LNCaP clone FGC (cell line): ENCODE measurements at regions not wholly inside any gene's neighbourhood (a gene's known extent, or its start where the extent isn't known, plus 50 kb on each side); places are given as distances from the start of the nearest gene placed in this dataset.

Experiments used
- DNase-seq: peaks from one replicate; pipeline ENCODE4 v3.0.0-alpha.2; 2011; ENCODE audit warnings: low read depth
- H3K4me3 ChIP-seq: 2 replicates; pipeline ENCODE4 v1.5.1; 2011; ENCODE audit warnings: mild to moderate bottlenecking, low read depth, low read length, control low read depth
- TF ChIP-seq, protein P1 (sequence below): IDR thresholded peaks from 2 replicates; pipeline ENCODE4 v1.5.1; 2012; ENCODE audit warnings: mild to moderate bottlenecking; ENCODE audit not compliant: control insufficient read depth, insufficient read depth; ENCODE audit errors: extremely low read depth

DNA sequence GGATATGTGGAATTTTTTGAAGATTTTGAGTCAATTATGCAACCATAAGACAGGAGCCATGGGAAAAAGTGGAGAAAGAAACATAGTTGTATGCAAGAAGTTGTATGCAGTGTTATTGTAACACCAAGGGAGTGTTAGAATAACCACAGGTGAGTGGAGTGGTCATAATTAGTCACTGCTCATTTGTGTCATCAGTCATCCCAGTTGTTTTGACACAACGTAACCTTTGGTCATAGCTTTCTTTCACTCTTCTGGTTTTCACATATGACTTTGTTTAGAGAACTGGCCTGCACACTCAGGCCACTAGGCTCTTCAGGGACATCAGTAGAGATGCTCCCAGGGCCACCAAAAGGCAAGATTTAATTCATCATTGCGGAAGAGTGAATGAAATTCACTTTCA lies 158.7 kb upstream of the HMHB1 start:
- TF ChIP-seq, protein P1, sequence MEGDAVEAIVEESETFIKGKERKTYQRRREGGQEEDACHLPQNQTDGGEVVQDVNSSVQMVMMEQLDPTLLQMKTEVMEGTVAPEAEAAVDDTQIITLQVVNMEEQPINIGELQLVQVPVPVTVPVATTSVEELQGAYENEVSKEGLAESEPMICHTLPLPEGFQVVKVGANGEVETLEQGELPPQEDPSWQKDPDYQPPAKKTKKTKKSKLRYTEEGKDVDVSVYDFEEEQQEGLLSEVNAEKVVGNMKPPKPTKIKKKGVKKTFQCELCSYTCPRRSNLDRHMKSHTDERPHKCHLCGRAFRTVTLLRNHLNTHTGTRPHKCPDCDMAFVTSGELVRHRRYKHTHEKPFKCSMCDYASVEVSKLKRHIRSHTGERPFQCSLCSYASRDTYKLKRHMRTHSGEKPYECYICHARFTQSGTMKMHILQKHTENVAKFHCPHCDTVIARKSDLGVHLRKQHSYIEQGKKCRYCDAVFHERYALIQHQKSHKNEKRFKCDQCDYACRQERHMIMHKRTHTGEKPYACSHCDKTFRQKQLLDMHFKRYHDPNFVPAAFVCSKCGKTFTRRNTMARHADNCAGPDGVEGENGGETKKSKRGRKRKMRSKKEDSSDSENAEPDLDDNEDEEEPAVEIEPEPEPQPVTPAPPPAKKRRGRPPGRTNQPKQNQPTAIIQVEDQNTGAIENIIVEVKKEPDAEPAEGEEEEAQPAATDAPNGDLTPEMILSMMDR = no peak
- H3K4me3 ChIP-seq = no peak overlapping the region
- DNase-seq = no peak

DNA sequence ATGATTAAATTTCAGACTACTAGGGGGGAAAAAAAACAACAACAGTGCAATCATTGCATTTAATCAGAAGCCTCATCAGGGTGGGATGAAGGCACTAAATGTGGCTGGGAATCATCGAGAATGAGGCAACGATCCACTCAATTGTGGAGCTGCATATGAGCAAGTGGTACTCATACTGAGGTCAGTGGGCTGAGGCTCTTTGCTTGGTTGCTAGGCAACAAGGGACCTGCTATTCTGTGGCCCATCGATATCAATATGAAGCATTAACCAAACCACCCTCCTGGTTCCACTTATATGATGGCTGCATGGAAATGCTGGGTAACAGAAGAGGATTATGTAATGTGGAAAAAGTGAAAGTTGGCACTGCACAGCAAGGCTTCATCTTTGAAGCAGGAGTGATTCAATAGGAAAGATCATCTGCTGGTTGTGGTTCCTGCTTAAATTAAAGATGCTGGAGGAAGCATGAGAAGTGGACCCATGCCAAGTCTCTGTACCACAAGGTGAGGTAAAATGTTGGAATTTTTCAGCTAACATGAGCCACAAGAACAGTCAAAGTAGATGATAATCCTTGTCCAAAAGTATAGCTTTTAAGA lies 159.8 kb upstream of the HMHB1 start:
- H3K4me3 ChIP-seq = no peak overlapping the region
- TF ChIP-seq, protein P1 = no peak
- no peak for DNase-seq

DNA sequence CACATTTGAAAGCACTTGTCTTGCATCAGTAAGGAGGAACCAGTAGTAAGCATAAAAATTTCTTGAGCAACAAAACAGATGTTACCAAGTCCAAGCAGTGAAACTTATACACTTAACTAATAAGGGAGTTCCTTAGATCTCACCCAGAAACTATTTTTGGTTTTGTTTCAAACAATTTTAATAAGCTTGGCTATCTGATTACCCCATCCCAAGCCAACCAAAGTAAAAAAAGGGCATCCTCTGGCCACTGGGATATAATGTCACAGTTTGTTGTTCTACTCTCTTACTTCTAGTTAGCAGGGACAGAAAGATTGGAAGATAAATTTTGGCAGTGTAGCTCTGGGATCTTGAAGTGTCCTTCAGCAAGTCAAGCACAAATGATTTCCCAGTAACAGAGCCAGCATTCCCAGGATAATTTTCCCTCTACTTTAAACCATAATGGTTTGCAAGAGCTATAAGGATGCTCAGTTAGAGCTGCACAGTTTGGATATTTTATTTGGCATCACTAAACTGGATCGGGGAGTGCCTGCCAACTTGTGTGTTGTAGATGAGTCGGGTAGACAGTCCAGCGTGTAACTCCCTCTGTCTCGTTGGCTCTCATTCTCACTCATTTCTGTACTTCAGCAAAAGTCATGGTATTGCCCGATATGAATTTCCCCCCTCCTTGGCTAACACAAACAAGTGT lies 161.9 kb upstream of the HMHB1 start:
- H3K4me3 ChIP-seq = no peak overlapping the region
- TF ChIP-seq, protein P1 = no peak
- DNase-seq = no peak

DNA sequence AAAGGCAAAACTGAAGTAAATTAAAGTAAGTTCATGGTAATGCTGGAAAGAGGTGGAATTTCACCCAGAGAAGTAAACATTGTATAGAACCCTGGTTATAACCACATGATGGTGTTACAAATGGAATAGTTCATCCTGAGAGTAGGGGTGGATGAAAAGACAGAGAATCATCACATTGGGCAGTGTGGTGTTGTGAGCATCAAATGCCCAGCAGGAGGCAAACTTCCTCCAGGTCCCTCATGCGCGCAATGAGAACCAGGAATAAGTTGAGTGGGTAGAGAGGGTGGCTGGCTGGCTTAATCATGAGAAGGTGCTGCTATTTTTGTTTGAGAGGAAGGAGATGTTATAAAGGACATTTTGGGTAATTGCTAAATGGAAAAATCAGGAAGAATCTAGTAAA lies 163.3 kb upstream of the HMHB1 start:
- DNase-seq = no peak
- TF ChIP-seq, protein P1 = peak; percentile 45
- no peak overlapping the region for H3K4me3 ChIP-seq

DNA sequence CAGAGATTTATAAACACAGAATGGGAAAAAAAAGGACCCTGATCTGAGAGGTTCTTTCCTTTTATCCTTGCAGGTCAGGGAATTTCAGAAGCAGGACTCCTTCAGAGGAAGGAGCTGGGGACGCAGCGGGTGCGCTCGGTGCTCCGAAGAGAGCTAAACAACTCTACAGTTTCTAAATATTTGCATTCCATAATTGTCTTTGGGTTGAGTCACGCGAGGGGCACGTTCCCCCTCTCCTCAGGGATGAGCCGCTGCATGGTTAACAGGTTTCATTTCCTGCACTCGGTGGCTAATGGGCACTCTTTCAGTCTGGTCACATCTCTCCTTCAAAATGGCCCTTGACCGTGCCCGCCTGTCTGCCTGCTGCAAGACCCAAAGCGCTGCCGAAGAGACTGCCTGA lies 165.0 kb upstream of the HMHB1 start:
- TF ChIP-seq, protein P1 = no peak
- H3K4me3 ChIP-seq = no peak overlapping the region
- DNase-seq = no peak

DNA sequence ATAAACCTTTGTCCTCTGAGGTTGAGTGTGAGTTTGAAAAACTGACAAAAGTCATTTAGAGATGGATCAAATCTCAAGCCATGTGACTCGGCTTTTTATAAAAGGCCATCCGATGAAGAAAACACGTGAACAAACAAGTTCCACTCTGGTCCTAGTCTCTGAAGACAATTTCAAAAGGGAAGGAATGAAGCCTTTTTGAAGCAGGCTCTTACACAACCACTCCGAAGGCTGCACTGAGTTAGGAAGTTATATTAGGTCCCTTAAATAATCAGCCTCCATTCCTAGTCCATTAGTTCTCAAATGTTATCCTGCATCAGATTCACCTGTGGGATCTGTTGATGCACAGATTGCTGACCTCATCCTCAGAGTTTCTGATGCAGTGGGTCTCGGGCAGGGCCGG lies 166.6 kb upstream of the HMHB1 start:
- no peak for DNase-seq
- TF ChIP-seq, protein P1 = no peak
- H3K4me3 ChIP-seq = no peak overlapping the region

DNA sequence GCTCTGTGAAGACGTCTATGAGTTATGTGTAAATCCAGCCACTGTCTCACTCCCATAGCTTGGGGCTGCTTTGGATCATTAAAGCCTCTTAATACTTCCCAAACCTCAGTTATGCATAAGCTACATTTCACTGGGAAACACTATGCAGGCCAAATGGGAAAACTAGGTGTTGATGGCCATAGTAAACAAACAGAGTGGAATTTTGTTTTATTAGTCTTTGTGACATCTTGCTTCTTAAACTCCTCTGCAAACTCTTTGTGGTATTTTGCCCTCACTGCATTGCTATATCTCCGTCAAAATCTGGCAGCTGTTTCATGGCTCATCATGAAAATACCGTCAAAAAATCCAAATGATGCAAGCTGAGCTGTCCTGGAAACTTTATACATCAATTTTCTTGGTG lies 167.2 kb upstream of the HMHB1 start:
- no peak for DNase-seq
- TF ChIP-seq, protein P1 = no peak
- H3K4me3 ChIP-seq = no peak overlapping the region
